Type B pancreatic cell (in vitro differentiated cells): ENCODE measurements at regions not wholly inside any gene's neighbourhood (a gene's known extent, or its start where the extent isn't known, plus 50 kb on each side); places are given as distances from the start of the nearest gene placed in this dataset.

ENCODE experiments used
- DNase-seq: peaks from one replicate; pipeline ENCODE4 v3.0.0; 2021; ENCODE audit warnings: mixed read lengths; ENCODE audit not compliant: unreplicated experiment; ENCODE audit errors: extremely low spot score
- H3K27ac Mint-ChIP-seq: 2 replicates; pipeline ENCODE4 v1.8.0; 2021; ENCODE audit warnings: mild to moderate bottlenecking, mixed read lengths
- H3K27me3 Mint-ChIP-seq: 2 replicates; pipeline ENCODE4 v1.8.0; 2021; ENCODE audit warnings: mixed read lengths
- H3K36me3 Mint-ChIP-seq: 2 replicates; pipeline ENCODE4 v1.8.0; 2021; ENCODE audit warnings: mixed read lengths
- H3K4me1 Mint-ChIP-seq: one replicate; pipeline ENCODE4 v1.8.0; 2021; ENCODE audit warnings: mixed read lengths; ENCODE audit not compliant: unreplicated experiment
- H3K4me3 Mint-ChIP-seq: 2 replicates; pipeline ENCODE4 v1.8.0; 2021; ENCODE audit warnings: mild to moderate bottlenecking, mixed read lengths
- H3K9me3 Mint-ChIP-seq: 2 replicates; pipeline ENCODE4 v1.8.0; 2021; ENCODE audit warnings: mixed read lengths
- CTCF ChIP-seq: fragments of 200-600 bp; sonication (generic); conservative IDR thresholded peaks from 2 replicates; pipeline ENCODE4 v1.5.0; 2021; ENCODE audit warnings: antibody characterized with exemption, mild to moderate bottlenecking

GRCh38 chr20:6974838-6975237 lies 207.4 kb downstream of the BMP2 start:
- Mint-ChIP-seq H3K4me1 (peaks cover 8% of the 10 kb centered on the region), H3K27me3 (no peaks in the 10 kb centered on the region), H3K36me3 (no peaks in the 10 kb centered on the region), H3K9me3 (no peaks in the 10 kb centered on the region), H3K27ac (no peak overlapping the region), H3K4me3 (no peak overlapping the region)
- TF ChIP-seq CTCF: no peak
- DNase-seq: no peak

GRCh38 chr20:6975311-6975710 lies 207.8 kb downstream of the BMP2 start:
- H3K9me3 Mint-ChIP-seq: no peaks in the 10 kb centered on the region
- TF ChIP-seq CTCF: no peak
- peaks cover 8% of the 10 kb centered on the region for H3K4me1 Mint-ChIP-seq
- no peak for DNase-seq
- H3K27ac Mint-ChIP-seq: no peak overlapping the region
- H3K36me3 Mint-ChIP-seq: no peaks in the 10 kb centered on the region
- no peak overlapping the region for H3K4me3 Mint-ChIP-seq
- no peaks in the 10 kb centered on the region for H3K27me3 Mint-ChIP-seq

- no peak for TF ChIP-seq CTCF
- no peak for DNase-seq
- no peak overlapping the region for H3K27ac Mint-ChIP-seq
- H3K9me3 Mint-ChIP-seq: no peaks in the 10 kb centered on the region
- H3K4me3 Mint-ChIP-seq: no peak overlapping the region
- no peaks in the 10 kb centered on the region for H3K36me3 Mint-ChIP-seq
- no peaks in the 10 kb centered on the region for H3K27me3 Mint-ChIP-seq
- peaks cover 8% of the 10 kb centered on the region for H3K4me1 Mint-ChIP-seq
Measured at GRCh38 chr20:6976106-6976900, 208.8 kb downstream of the BMP2 start.

GRCh38 chr20:6979621-6980020 lies 212.1 kb downstream of the BMP2 start:
- no peak overlapping the region for H3K27ac Mint-ChIP-seq
- H3K36me3 Mint-ChIP-seq: no peaks in the 10 kb centered on the region

GRCh38 chr20:6993011-6993410 lies 225.5 kb downstream of the BMP2 start:
- no peak for TF ChIP-seq CTCF
- Mint-ChIP-seq H3K36me3 (no peaks in the 10 kb centered on the region), H3K27me3 (peaks cover 4% of the 10 kb centered on the region), H3K4me3 (no peak overlapping the region), H3K27ac (peak overlapping the region; percentile 51), H3K9me3 (peaks cover 9% of the 10 kb centered on the region), H3K4me1 (peaks cover 5% of the 10 kb centered on the region)
- no peak for DNase-seq

More at GRCh38 chr20:6979621-6980020, 212.1 kb downstream of the BMP2 start:
- Mint-ChIP-seq H3K4me3 (no peak overlapping the region), H3K9me3 (no peaks in the 10 kb centered on the region), H3K4me1 (peaks cover 8% of the 10 kb centered on the region), H3K27me3 (no peaks in the 10 kb centered on the region)
- TF ChIP-seq CTCF: no peak
- no peak for DNase-seq
